Mammary epithelial cell (primary cell): ENCODE measurements at regions not wholly inside any gene's neighbourhood (a gene's known extent, or its start where the extent isn't known, plus 50 kb on each side); places are given as distances from the start of the nearest gene placed in this dataset.

ENCODE experiments used
- CTCF ChIP-seq, 2 donors: IDR thresholded peaks in 1 of 2; conservative IDR thresholded peaks in 1 of 2; 2 replicates each; pipeline ENCODE4 v1.5.1; 2011 to 2012; ENCODE audit warnings: inconsistent platforms in 2 of 2, low read length in 2 of 2, mild to moderate bottlenecking in 2 of 2, control low read depth in 1 of 2, low read depth in 1 of 2; ENCODE audit not compliant: insufficient read depth in 1 of 2; ENCODE audit errors: extremely low read depth in 1 of 2
- EZH2 ChIP-seq: IDR thresholded peaks from 2 replicates; pipeline ENCODE4 v1.6.1; 2012; ENCODE audit warnings: low read length, inconsistent platforms, borderline replicate concordance

GRCh38 chr6:169927711-169928110, 176.3 kb downstream of the ERMARD start:
- TF ChIP-seq CTCF (conservative IDR thresholded peaks at IDR 0.05 in 1 of 2, IDR thresholded peaks at IDR 0.05 in 1 of 2; ENCODE audit: extremely low read depth in 1 of 2, insufficient read depth in 1 of 2, low read depth in 1 of 2, low read length in 2 of 2) (no peak), EZH2 (no peak)
